ENCODE measurements at regions not wholly inside any gene's neighbourhood (a gene's known extent, or its start where the extent isn't known, plus 50 kb on each side); places are given as distances from the start of the nearest gene placed in this dataset.
A peak's percentile ranks its signal among the peaks of the same experiment; 100 is the strongest.

- ATAC-seq (no peak), DNase-seq (no peak)
- peaks cover 0 to 68% (median 14%) of the 10 kb centered on the region in 9 donors for H3K4me1 ChIP-seq
- no peak overlapping the region for H3K4me3 ChIP-seq
- no peaks in the 10 kb centered on the region for H3K9me3 ChIP-seq
- no peak for TF ChIP-seq CTCF (IDR thresholded peaks at IDR 0.05)
- no peaks in the 10 kb centered on the region for H3K36me3 ChIP-seq
- peak overlapping the region in 2 of 10 donors; percentile 41 to 85 for H3K27ac ChIP-seq
- H3K27me3 ChIP-seq, result no peaks in the 10 kb centered on the region
- intact Hi-C loops (cut with DNase I), result no loop called here
- WGBS, 2 donors, result 70 to 83% methylated on average over 2 of the region's 2 CpGs
These were observed 50.3 kb upstream of the FNDC1 start for GRCh38 chr6:159118924-159119323.

GRCh38 chr6:159117563-159117962 lies 51.6 kb upstream of the FNDC1 start:
- peak in 1 of 8 donors; percentile 11 for ATAC-seq

GRCh38 chr6:159117046-159117445 lies 52.2 kb upstream of the FNDC1 start:
- H3K4me1 ChIP-seq, result peaks cover 0 to 62% (median 8%) of the 10 kb centered on the region in 9 donors
- DNase-seq, result no peak
- no peaks in the 10 kb centered on the region for H3K36me3 ChIP-seq
- no peak overlapping the region for H3K4me3 ChIP-seq
- no peaks in the 10 kb centered on the region for H3K9me3 ChIP-seq
- ATAC-seq, result peak in 5 of 8 donors; percentile 24 to 69 (median 27)
- WGBS, 2 donors, result 46 to 58% methylated on average over 3 of the region's 3 CpGs
- no peak for TF ChIP-seq CTCF (IDR thresholded peaks at IDR 0.05)
- H3K27ac ChIP-seq, result peak overlapping the region in 8 of 10 donors; percentile 5 to 85 (median 31)
- intact Hi-C loops (cut with DNase I), result no loop called here
- H3K27me3 ChIP-seq, result no peaks in the 10 kb centered on the region

More at GRCh38 chr6:159117563-159117962, 51.6 kb upstream of the FNDC1 start:
- TF ChIP-seq CTCF (IDR thresholded peaks at IDR 0.05), result no peak
- WGBS, 2 donors, result 73 to 74% methylated on average over 5 of the region's 5 CpGs
- Histone ChIP-seq H3K36me3 (no peaks in the 10 kb centered on the region), H3K27ac (peak overlapping the region in 8 of 10 donors; percentile 5 to 85 (median 31)), H3K4me3 (no peak overlapping the region), H3K27me3 (no peaks in the 10 kb centered on the region), H3K4me1 (peaks cover 0 to 65% (median 8%) of the 10 kb centered on the region in 9 donors), H3K9me3 (no peaks in the 10 kb centered on the region)
- no peak for DNase-seq
- intact Hi-C loops (cut with DNase I), result no loop called here

- no peaks in the 10 kb centered on the region for H3K27me3 ChIP-seq
- no peaks in the 10 kb centered on the region for H3K36me3 ChIP-seq
- DNase-seq, result no peak
- H3K4me3 ChIP-seq, result no peak overlapping the region
- no peak for TF ChIP-seq CTCF (IDR thresholded peaks at IDR 0.05)
- H3K27ac ChIP-seq, result peak overlapping the region in 3 of 10 donors; percentile 31 to 85 (median 66)
- peak in 2 of 8 donors; percentile 48 to 49 for ATAC-seq
- H3K4me1 ChIP-seq, result peaks cover 0 to 55% (median 7%) of the 10 kb centered on the region in 9 donors
- intact Hi-C loops (cut with DNase I), result no loop called here
- no peaks in the 10 kb centered on the region for H3K9me3 ChIP-seq
- WGBS, 2 donors, result 79 to 87% methylated on average over 5 of the region's 5 CpGs
These were observed 52.9 kb upstream of the FNDC1 start for GRCh38 chr6:159116343-159116742.
